ENCODE measurements at regions not wholly inside any gene's neighbourhood (a gene's known extent, or its start where the extent isn't known, plus 50 kb on each side); places are given as distances from the start of the nearest gene placed in this dataset.

DNA sequence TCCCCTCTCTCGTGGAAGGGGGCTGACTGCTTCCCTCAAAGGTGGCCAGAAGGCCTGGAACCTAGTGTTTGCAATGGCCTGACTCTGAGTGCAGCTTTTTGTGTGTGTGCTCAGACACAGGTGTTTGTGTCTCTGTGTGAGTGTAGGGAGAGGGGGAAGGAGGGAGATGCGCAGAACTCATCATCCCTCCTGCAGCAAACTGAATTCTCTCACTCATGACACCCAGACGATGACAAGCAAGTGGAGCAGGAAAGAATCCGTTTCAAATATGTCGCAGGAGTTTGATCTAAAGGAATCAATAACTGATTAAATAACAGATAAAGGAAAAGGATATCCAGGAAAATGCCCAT is 101.4 kb downstream of the TNFAIP3 start:
- no TSS peak for BruUV-seq (replicated peaks)

DNA sequence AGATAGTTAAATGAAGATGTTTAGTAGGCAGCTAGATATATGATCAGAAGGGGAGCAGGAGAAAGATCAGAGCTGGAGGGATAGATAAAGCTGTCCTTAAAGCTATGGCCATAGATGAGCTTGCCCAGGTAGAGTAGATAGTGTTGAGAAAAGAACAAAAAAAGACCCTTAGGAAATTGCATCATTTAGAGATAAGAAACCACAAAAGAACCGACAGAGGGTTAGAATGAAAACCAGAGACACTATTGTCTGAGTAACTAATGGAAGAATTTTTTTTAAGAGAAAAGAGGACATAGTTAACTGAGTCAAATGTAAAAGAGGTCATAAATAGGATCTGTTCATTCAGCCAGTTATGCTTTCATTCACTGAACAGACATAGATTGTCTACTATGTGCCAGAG is 101.8 kb downstream of the TNFAIP3 start:
- intact Hi-C loops (cut with micrococcal nuclease; ENCODE audit: unreplicated experiment), result no loop called here
- Histone ChIP-seq H3K4me1 (ENCODE audit: control insufficient read depth, insufficient read depth, low read length) (no peaks in the 10 kb centered on the region), H3K9me3 (ENCODE audit: control insufficient read depth, insufficient read depth, low read depth, low read length) (no peaks in the 10 kb centered on the region), H3K27me3 (ENCODE audit: control insufficient read depth, insufficient read depth, low read length) (no peaks in the 10 kb centered on the region), H3K27ac (ENCODE audit: low read length) (no peak overlapping the region), H3K36me3 (ENCODE audit: control insufficient read depth, insufficient read depth, low read length) (no peaks in the 10 kb centered on the region), H3K4me3 (ENCODE audit: low read depth in 2 of 2, low read length in 2 of 2) (no peak overlapping the region)
- in situ Hi-C loops (cut with HindIII; ENCODE audit: low pct_unique_long_range_greater_than_20kb, low sequenced_read_pairs), result no loop called here
- TF ChIP-seq, protein P1, sequence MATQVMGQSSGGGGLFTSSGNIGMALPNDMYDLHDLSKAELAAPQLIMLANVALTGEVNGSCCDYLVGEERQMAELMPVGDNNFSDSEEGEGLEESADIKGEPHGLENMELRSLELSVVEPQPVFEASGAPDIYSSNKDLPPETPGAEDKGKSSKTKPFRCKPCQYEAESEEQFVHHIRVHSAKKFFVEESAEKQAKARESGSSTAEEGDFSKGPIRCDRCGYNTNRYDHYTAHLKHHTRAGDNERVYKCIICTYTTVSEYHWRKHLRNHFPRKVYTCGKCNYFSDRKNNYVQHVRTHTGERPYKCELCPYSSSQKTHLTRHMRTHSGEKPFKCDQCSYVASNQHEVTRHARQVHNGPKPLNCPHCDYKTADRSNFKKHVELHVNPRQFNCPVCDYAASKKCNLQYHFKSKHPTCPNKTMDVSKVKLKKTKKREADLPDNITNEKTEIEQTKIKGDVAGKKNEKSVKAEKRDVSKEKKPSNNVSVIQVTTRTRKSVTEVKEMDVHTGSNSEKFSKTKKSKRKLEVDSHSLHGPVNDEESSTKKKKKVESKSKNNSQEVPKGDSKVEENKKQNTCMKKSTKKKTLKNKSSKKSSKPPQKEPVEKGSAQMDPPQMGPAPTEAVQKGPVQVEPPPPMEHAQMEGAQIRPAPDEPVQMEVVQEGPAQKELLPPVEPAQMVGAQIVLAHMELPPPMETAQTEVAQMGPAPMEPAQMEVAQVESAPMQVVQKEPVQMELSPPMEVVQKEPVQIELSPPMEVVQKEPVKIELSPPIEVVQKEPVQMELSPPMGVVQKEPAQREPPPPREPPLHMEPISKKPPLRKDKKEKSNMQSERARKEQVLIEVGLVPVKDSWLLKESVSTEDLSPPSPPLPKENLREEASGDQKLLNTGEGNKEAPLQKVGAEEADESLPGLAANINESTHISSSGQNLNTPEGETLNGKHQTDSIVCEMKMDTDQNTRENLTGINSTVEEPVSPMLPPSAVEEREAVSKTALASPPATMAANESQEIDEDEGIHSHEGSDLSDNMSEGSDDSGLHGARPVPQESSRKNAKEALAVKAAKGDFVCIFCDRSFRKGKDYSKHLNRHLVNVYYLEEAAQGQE (IDR thresholded peaks at IDR 0.05; ENCODE audit: insufficient read depth in 1 of 2, low read depth in 2 of 2, low read length in 1 of 2), result no peak
- TF ChIP-seq POLR2AphosphoS5 (IDR thresholded peaks at IDR 0.05; ENCODE audit: low read depth, low read length), result no peak
- TF ChIP-seq TCF7L2 (IDR thresholded peaks at IDR 0.05; ENCODE audit: low read depth, low read length), result no peak
- TF ChIP-seq SIN3A (IDR thresholded peaks at IDR 0.05; ENCODE audit: borderline replicate concordance, insufficient read depth, low read depth, low read length), result no peak
- TF ChIP-seq, protein P2, sequence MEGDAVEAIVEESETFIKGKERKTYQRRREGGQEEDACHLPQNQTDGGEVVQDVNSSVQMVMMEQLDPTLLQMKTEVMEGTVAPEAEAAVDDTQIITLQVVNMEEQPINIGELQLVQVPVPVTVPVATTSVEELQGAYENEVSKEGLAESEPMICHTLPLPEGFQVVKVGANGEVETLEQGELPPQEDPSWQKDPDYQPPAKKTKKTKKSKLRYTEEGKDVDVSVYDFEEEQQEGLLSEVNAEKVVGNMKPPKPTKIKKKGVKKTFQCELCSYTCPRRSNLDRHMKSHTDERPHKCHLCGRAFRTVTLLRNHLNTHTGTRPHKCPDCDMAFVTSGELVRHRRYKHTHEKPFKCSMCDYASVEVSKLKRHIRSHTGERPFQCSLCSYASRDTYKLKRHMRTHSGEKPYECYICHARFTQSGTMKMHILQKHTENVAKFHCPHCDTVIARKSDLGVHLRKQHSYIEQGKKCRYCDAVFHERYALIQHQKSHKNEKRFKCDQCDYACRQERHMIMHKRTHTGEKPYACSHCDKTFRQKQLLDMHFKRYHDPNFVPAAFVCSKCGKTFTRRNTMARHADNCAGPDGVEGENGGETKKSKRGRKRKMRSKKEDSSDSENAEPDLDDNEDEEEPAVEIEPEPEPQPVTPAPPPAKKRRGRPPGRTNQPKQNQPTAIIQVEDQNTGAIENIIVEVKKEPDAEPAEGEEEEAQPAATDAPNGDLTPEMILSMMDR (IDR thresholded peaks at IDR 0.05), result no peak
- DNase-seq (ENCODE audit: low read depth, low spot score) (no peak), ATAC-seq (no peak)
- ChIA-PET CTCF (no interaction called here), POLR2A (interaction anchor here (0.7 kb wide), 1 partner anchor 76 kb away, joined by 6 read pairs; no protein-coding TSS in a partner anchor)
- no TSS peak for BruUV-seq (replicated peaks)

More for the DNA sequence above, 101.4 kb downstream of the TNFAIP3 start:
- H3K4me3 ChIP-seq (ENCODE audit: low read depth in 2 of 2, low read length in 2 of 2), result no peak overlapping the region
- H3K4me1 ChIP-seq (ENCODE audit: control insufficient read depth, insufficient read depth, low read length), result no peaks in the 10 kb centered on the region
- H3K27ac ChIP-seq (ENCODE audit: low read length), result no peak overlapping the region
- in situ Hi-C loops (cut with HindIII; ENCODE audit: low pct_unique_long_range_greater_than_20kb, low sequenced_read_pairs), result no loop called here
- H3K36me3 ChIP-seq (ENCODE audit: control insufficient read depth, insufficient read depth, low read length), result no peaks in the 10 kb centered on the region
- TF ChIP-seq, protein P1 (IDR thresholded peaks at IDR 0.05; ENCODE audit: insufficient read depth in 1 of 2, low read depth in 2 of 2, low read length in 1 of 2), result no peak
- TF ChIP-seq, protein P2 (IDR thresholded peaks at IDR 0.05), result no peak
- TF ChIP-seq SIN3A (IDR thresholded peaks at IDR 0.05; ENCODE audit: borderline replicate concordance, insufficient read depth, low read depth, low read length) (no peak), POLR2AphosphoS5 (IDR thresholded peaks at IDR 0.05; ENCODE audit: low read depth, low read length) (no peak), TCF7L2 (IDR thresholded peaks at IDR 0.05; ENCODE audit: low read depth, low read length) (no peak)
- DNase-seq (ENCODE audit: low read depth, low spot score) (no peak), ATAC-seq (no peak)
- intact Hi-C loops (cut with micrococcal nuclease; ENCODE audit: unreplicated experiment), result no loop called here
- H3K9me3 ChIP-seq (ENCODE audit: control insufficient read depth, insufficient read depth, low read depth, low read length), result no peaks in the 10 kb centered on the region
- POLR2A ChIA-PET, result interaction anchor here (0.7 kb wide), 1 partner anchor 76 kb away, joined by 6 read pairs; no protein-coding TSS in a partner anchor
- no peaks in the 10 kb centered on the region for H3K27me3 ChIP-seq (ENCODE audit: control insufficient read depth, insufficient read depth, low read length)
- CTCF ChIA-PET, result no interaction called here

All from Panc1 (cell line).